ENCODE measurements at regions not wholly inside any gene's neighbourhood (a gene's known extent, or its start where the extent isn't known, plus 50 kb on each side); places are given as distances from the start of the nearest gene placed in this dataset.

GRCh38 chr6:114404339-114404955, 61.6 kb upstream of the HS3ST5 start:
- DNase-seq = no peak

- DNase-seq = no peak
These were observed 61.0 kb upstream of the HS3ST5 start for GRCh38 chr6:114403858-114404257.

GRCh38 chr6:114398481-114398880, 55.7 kb upstream of the HS3ST5 start:
- no peak for DNase-seq
